GM23248 (cell line): ENCODE measurements at regions not wholly inside any gene's neighbourhood (a gene's known extent, or its start where the extent isn't known, plus 50 kb on each side); places are given as distances from the start of the nearest gene placed in this dataset.

Source experiments
- EZH2 ChIP-seq: fragments of 200-600 bp; sonication (generic); IDR thresholded peaks from 2 replicates; pipeline ENCODE4 v1.6.1; 2018; ENCODE audit warnings: antibody characterized with exemption, mild to moderate bottlenecking; ENCODE audit not compliant: insufficient read depth, poor library complexity, severe bottlenecking
- EZH2phosphoT487 ChIP-seq: fragments of 200-600 bp; sonication (generic); IDR thresholded peaks from 2 replicates; pipeline ENCODE4 v1.6.1; 2018; ENCODE audit warnings: antibody characterized with exemption, moderate library complexity, mild to moderate bottlenecking, low read depth; ENCODE audit not compliant: insufficient read depth

GRCh38 chr9:127553793-127554192 lies 58.3 kb upstream of the STXBP1 start:
- no peak for TF ChIP-seq EZH2
- no peak for TF ChIP-seq EZH2phosphoT487
